IMR-90 (cell line): ENCODE measurements at regions not wholly inside any gene's neighbourhood (a gene's known extent, or its start where the extent isn't known, plus 50 kb on each side); places are given as distances from the start of the nearest gene placed in this dataset.

ENCODE experiments used
- ATAC-seq: fragments of 200-7000 bp; cut with Tn5 transposase; 2 replicates; pipeline ENCODE4 v1.9.1; 2020; ENCODE audit warnings: low read depth, mild to moderate bottlenecking, moderate library complexity
- BruUV-seq: library from RNA; stranded (reverse); fragments of 400-500 nt; replicated peaks from 2 replicates; lab custom pipeline; 2021; lab: Mats Ljungman, UMichigan
- CTCF ChIA-PET: fragments of 300-600 bp; formaldehyde crosslinking; extraction: SDS; loops from one replicate; lab custom pipeline; 2021; ENCODE audit warnings: antibody characterized with exemption; lab: Yijun Ruan, JAX
- POLR2A ChIA-PET: fragments of 300-600 bp; sonication (Branson Sonifier 250); formaldehyde crosslinking; loops from one replicate; lab custom pipeline; 2022; ENCODE audit warnings: antibody characterized with exemption; ENCODE audit not compliant: unreplicated experiment; lab: Charles Lee
- DNase-seq: peaks from one replicate; pipeline ENCODE4 v3.0.0; 2013
- H2AFZ ChIP-seq: replicated peaks from 2 replicates; pipeline ENCODE3; 2013; ENCODE audit warnings: low read length, mild to moderate bottlenecking; ENCODE audit not compliant: poor library complexity
- H2AK5ac ChIP-seq: 2 replicates; pipeline ENCODE4 v1.6.1; 2013; ENCODE audit warnings: low read depth, low read length, inconsistent platforms
- H2AK9ac ChIP-seq: replicated peaks from 2 replicates; pipeline ENCODE3; 2013; ENCODE audit warnings: mild to moderate bottlenecking, low read depth, low read length, moderate library complexity; ENCODE audit not compliant: poor library complexity
- H2BK120ac ChIP-seq: 2 replicates; pipeline ENCODE4 v1.6.1; 2013; ENCODE audit warnings: low read depth, low read length, inconsistent platforms
- H2BK15ac ChIP-seq: 3 replicates; pipeline ENCODE4 v1.6.1; 2013; ENCODE audit warnings: low read depth, low read length, inconsistent platforms
- H2BK20ac ChIP-seq: 2 replicates; pipeline ENCODE4 v1.6.1; 2013; ENCODE audit warnings: low read depth, mild to moderate bottlenecking, inconsistent platforms, low read length, moderate library complexity
- H2BK5ac ChIP-seq: 2 replicates; pipeline ENCODE4 v1.6.1; 2013; ENCODE audit warnings: mild to moderate bottlenecking, low read depth, low read length, inconsistent platforms; ENCODE audit not compliant: poor library complexity, severe bottlenecking
- H3K14ac ChIP-seq: replicated peaks from 2 replicates; pipeline ENCODE4 v1.6.1; 2013; ENCODE audit warnings: low read depth, low read length, inconsistent platforms
- H3K18ac ChIP-seq: 2 replicates; pipeline ENCODE4 v1.6.1; 2013; ENCODE audit warnings: low read depth, low read length, control low read depth
- H3K23ac ChIP-seq: 2 replicates; pipeline ENCODE4 v1.6.1; 2013; ENCODE audit warnings: low read depth, low read length, inconsistent platforms
- H3K27ac ChIP-seq: 2 replicates; pipeline ENCODE4 v1.5.1; 2013; ENCODE audit warnings: mild to moderate bottlenecking, control low read depth, low read length; ENCODE audit not compliant: insufficient read depth
- H3K27me3 ChIP-seq: 2 replicates; pipeline ENCODE4 v1.6.1; 2013; ENCODE audit warnings: low read length; ENCODE audit not compliant: control insufficient read depth, insufficient read depth
- H3K36me3 ChIP-seq: 2 replicates; pipeline ENCODE4 v1.6.1; 2013; ENCODE audit warnings: low read length, mixed read lengths; ENCODE audit not compliant: control insufficient read depth, insufficient read depth
- H3K4ac ChIP-seq: 2 replicates; pipeline ENCODE4 v1.6.1; 2013; ENCODE audit warnings: low read depth, low read length, inconsistent platforms
- H3K4me1 ChIP-seq: 2 replicates; pipeline ENCODE4 v1.6.1; 2013; ENCODE audit warnings: low read length, mixed read lengths; ENCODE audit not compliant: control insufficient read depth, insufficient read depth
- H3K4me2 ChIP-seq: 2 replicates; pipeline ENCODE4 v1.6.1; 2013; ENCODE audit warnings: low read depth, mild to moderate bottlenecking, control low read depth, low read length, moderate library complexity
- H3K4me3 ChIP-seq: 2 replicates; pipeline ENCODE4 v1.5.1; 2013; ENCODE audit warnings: low read depth, mild to moderate bottlenecking, control low read depth, low read length, moderate library complexity; ENCODE audit not compliant: insufficient read depth
- H3K56ac ChIP-seq: 2 replicates; pipeline ENCODE4 v1.6.1; 2013; ENCODE audit warnings: low read length, inconsistent platforms; ENCODE audit not compliant: insufficient read depth; ENCODE audit errors: extremely low read depth
- H3K79me1 ChIP-seq, 2 experiments: 2 replicates each; pipeline ENCODE4 v1.6.1; 2013; ENCODE audit warnings: low read length in 2 of 2, inconsistent platforms in 1 of 2, low read depth in 1 of 2
- H3K9ac ChIP-seq: 2 replicates; pipeline ENCODE4 v1.6.1; 2013; ENCODE audit warnings: low read depth, low read length, control low read depth
- H3K9me1 ChIP-seq: 2 replicates; pipeline ENCODE4 v1.6.1; 2013; ENCODE audit warnings: low read length, inconsistent platforms; ENCODE audit not compliant: insufficient read depth
- H3K9me3 ChIP-seq: 2 replicates; pipeline ENCODE4 v1.6.1; 2013; ENCODE audit warnings: low read length; ENCODE audit not compliant: control insufficient read depth, insufficient read depth
- H4K20me1 ChIP-seq: 2 replicates; pipeline ENCODE4 v1.6.1; 2013; ENCODE audit warnings: low read length, inconsistent platforms; ENCODE audit not compliant: insufficient read depth
- H4K5ac ChIP-seq: 2 replicates; pipeline ENCODE4 v1.6.1; 2013; ENCODE audit warnings: mild to moderate bottlenecking, low read depth, low read length, control low read depth
- H4K8ac ChIP-seq, 2 experiments: 2 replicates each; pipeline ENCODE4 v1.6.1; 2013; ENCODE audit warnings: low read depth in 2 of 2, low read length in 2 of 2, control low read depth in 1 of 2, inconsistent platforms in 1 of 2
- H4K91ac ChIP-seq: 2 replicates; pipeline ENCODE4 v1.6.1; 2013; ENCODE audit warnings: low read depth, low read length, inconsistent platforms; ENCODE audit not compliant: insufficient read depth
- BHLHE40 ChIP-seq: fragments of 150-350 bp; IDR thresholded peaks from 2 replicates; pipeline ENCODE4 v1.6.1; 2016; ENCODE audit warnings: mild to moderate bottlenecking, low read depth, low read length
- CEBPB ChIP-seq: IDR thresholded peaks from 2 replicates; pipeline ENCODE4 v1.6.1; 2012; ENCODE audit warnings: low read depth, low read length, improper control_type of control experiment
- CHD1 ChIP-seq: IDR thresholded peaks from 2 replicates; pipeline ENCODE4 v1.6.1; 2012; ENCODE audit warnings: low read depth, low read length, improper control_type of control experiment
- CTCF ChIP-seq: conservative IDR thresholded peaks from 2 replicates; pipeline ENCODE4 v1.5.1; 2012; ENCODE audit warnings: mild to moderate bottlenecking, low read depth, low read length, improper control_type of control experiment
- ELK1 ChIP-seq: fragments of 150-350 bp; IDR thresholded peaks from 2 replicates; pipeline ENCODE4 v1.6.1; 2016; ENCODE audit warnings: low read depth, mild to moderate bottlenecking, low read length, moderate library complexity, borderline replicate concordance
- FOS ChIP-seq: fragments of 150-350 bp; IDR thresholded peaks from 2 replicates; pipeline ENCODE4 v1.6.1; 2016; ENCODE audit warnings: low read depth, low read length
- MAFK ChIP-seq: IDR thresholded peaks from 2 replicates; pipeline ENCODE4 v1.6.1; 2012; ENCODE audit warnings: low read depth, low read length, improper control_type of control experiment
- MAZ ChIP-seq: IDR thresholded peaks from 2 replicates; pipeline ENCODE4 v1.6.1; 2012; ENCODE audit warnings: low read depth, mild to moderate bottlenecking, low read length, improper control_type of control experiment, moderate library complexity, borderline replicate concordance
- MXI1 ChIP-seq: IDR thresholded peaks from 2 replicates; pipeline ENCODE4 v1.6.1; 2012; ENCODE audit warnings: low read depth, mild to moderate bottlenecking, low read length, moderate library complexity, borderline replicate concordance
- NFE2L2 ChIP-seq: fragments of 150-350 bp; IDR thresholded peaks from 2 replicates; pipeline ENCODE4 v1.6.1; 2016; ENCODE audit warnings: low read depth, mild to moderate bottlenecking, low read length
- POLR2A ChIP-seq: IDR thresholded peaks from 2 replicates; pipeline ENCODE4 v1.6.1; 2012; ENCODE audit warnings: mild to moderate bottlenecking, low read depth, low read length
- RAD21 ChIP-seq: IDR thresholded peaks from 2 replicates; pipeline ENCODE4 v1.6.1; 2012; ENCODE audit warnings: low read length, improper control_type of control experiment
- RCOR1 ChIP-seq: IDR thresholded peaks from 2 replicates; pipeline ENCODE4 v1.6.1; 2012; ENCODE audit warnings: mild to moderate bottlenecking, low read length, improper control_type of control experiment; ENCODE audit not compliant: insufficient replicate concordance
- RFX5 ChIP-seq: IDR thresholded peaks from 2 replicates; pipeline ENCODE4 v1.8.0; 2012; ENCODE audit warnings: low read depth, mild to moderate bottlenecking, low read length, moderate library complexity
- SMC3 ChIP-seq: fragments of 150-350 bp; IDR thresholded peaks from 2 replicates; pipeline ENCODE4 v1.6.1; 2016; ENCODE audit warnings: low read depth, mild to moderate bottlenecking, antibody characterized with exemption, low read length, moderate library complexity
- USF2 ChIP-seq: fragments of 150-350 bp; IDR thresholded peaks from 2 replicates; pipeline ENCODE4 v1.6.1; 2017; ENCODE audit warnings: mild to moderate bottlenecking, antibody characterized with exemption, low read length, low read depth
- WGBS, 2 experiments: methylation state at CpG; one replicate each; pipeline versions ENCODE4 v1.1.5 to v1.1.7; 2013; ENCODE audit warnings: missing lambda C conversion rate in 2 of 2; ENCODE audit not compliant: insufficient read length in 1 of 2; ENCODE audit errors: extremely low coverage in 2 of 2; 5-methylcytosine and 5-hydroxymethylcytosine counted together
- dilution Hi-C: fragments of 300-500 bp; cut with HindIII; formaldehyde crosslinking; loops from one replicate; pipeline ENCODE4 v1.14.3; 2018; ENCODE audit warnings: low sequenced_read_pairs; ENCODE audit not compliant: unreplicated experiment
- in situ Hi-C: fragments of 300-500 bp; cut with MboI; formaldehyde crosslinking; loops from 3 replicates; pipeline ENCODE4 v1.14.3; 2019; ENCODE audit warnings: low sequenced_read_pairs, inconsistent platforms, mixed read lengths
- intact Hi-C: fragments of 100-400 bp; cut with micrococcal nuclease; formaldehyde crosslinking; loops from 2 replicates; pipeline ENCODE4 v1.10.0; 2022

GRCh38 chr3:186471771-186472170, 72.4 kb downstream of the CRYGS start:
- in situ Hi-C loops (no loop called here), dilution Hi-C loops (no loop called here), intact Hi-C loops (no loop called here)
- no peak for DNase-seq
- Histone ChIP-seq H3K4me1 (peaks cover 4% of the 10 kb centered on the region), H3K14ac (no peak overlapping the region), H3K23ac (no peak overlapping the region), H2AFZ (no peak overlapping the region), H4K8ac (no peak overlapping the region), H4K5ac (no peak overlapping the region), H3K9me3 (no peaks in the 10 kb centered on the region), H3K56ac (no peak overlapping the region), H3K4ac (no peak overlapping the region), H2BK120ac (no peak overlapping the region), H2BK20ac (no peak overlapping the region), H2AK9ac (no peak overlapping the region), H3K27ac (no peak overlapping the region), H3K4me3 (no peak overlapping the region), H3K9ac (no peak overlapping the region), H2BK5ac (no peak overlapping the region), H3K18ac (no peak overlapping the region), H2AK5ac (no peak overlapping the region), H3K36me3 (no peaks in the 10 kb centered on the region), H3K4me2 (no peak overlapping the region), H2BK15ac (no peak overlapping the region), H3K27me3 (peaks cover 25% of the 10 kb centered on the region), H3K79me1 (no peaks in the 10 kb centered on the region), H4K20me1 (no peaks in the 10 kb centered on the region), H3K9me1 (no peaks in the 10 kb centered on the region), H4K91ac (no peak overlapping the region)
- WGBS, 2 experiments = 33% methylated on average over 1 of the region's 5 CpGs; no CpG with 5 or more reads in 1 of the 2 experiments
- BruUV-seq = no TSS peak
- no peak for ATAC-seq
- CTCF ChIA-PET = no interaction called here
- POLR2A ChIA-PET = no interaction called here
- TF ChIP-seq CHD1 = no peak
- TF ChIP-seq MXI1 = no peak
- TF ChIP-seq ELK1 = no peak
- TF ChIP-seq USF2 = no peak
- no peak for TF ChIP-seq FOS
- TF ChIP-seq CEBPB = no peak
- TF ChIP-seq RAD21 = no peak
- TF ChIP-seq CTCF = no peak
- no peak for TF ChIP-seq MAZ
- no peak for TF ChIP-seq POLR2A
- no peak for TF ChIP-seq RFX5
- no peak for TF ChIP-seq RCOR1
- TF ChIP-seq SMC3 = no peak
- no peak for TF ChIP-seq NFE2L2
- TF ChIP-seq BHLHE40 = no peak
- no peak for TF ChIP-seq MAFK
